HEK293 (cell line): ENCODE measurements at regions not wholly inside any gene's neighbourhood (a gene's known extent, or its start where the extent isn't known, plus 50 kb on each side); places are given as distances from the start of the nearest gene placed in this dataset.
A peak's percentile ranks its signal among the peaks of the same experiment; 100 is the strongest.

ENCODE experiments used
- CTCF ChIA-PET: fragments of 350-600 bp; formaldehyde crosslinking; extraction: SDS; loops from one replicate; lab custom pipeline; 2021; ENCODE audit warnings: antibody characterized with exemption; lab: Yijun Ruan, JAX
- POLR2A ChIA-PET: fragments of 300-600 bp; formaldehyde crosslinking; extraction: SDS; loops from one replicate; lab custom pipeline; 2020; ENCODE audit warnings: antibody characterized with exemption, inconsistent platforms; lab: Yijun Ruan, JAX
- H3K27ac ChIP-seq: fragments of 200-500 bp; sonication (Bioruptor generic); 2 replicates; pipeline ENCODE4 v1.5.1; 2014; ENCODE audit warnings: low read depth, low read length, control low read depth, inconsistent platforms; ENCODE audit errors: extremely low read depth
- H3K36me3 ChIP-seq, 2 experiments: fragments of 200-500 bp in 1 of 2; sonication (Bioruptor generic) in 1 of 2; 1 replicate in 1 of 2; 2 replicates in 1 of 2; pipeline ENCODE4 v1.5.1; 2014 to 2017; ENCODE audit warnings: inconsistent platforms in 2 of 2, low read length in 2 of 2; ENCODE audit not compliant: control insufficient read depth in 2 of 2, insufficient read depth in 1 of 2
- H3K4me1 ChIP-seq: fragments of 200-500 bp; sonication (Bioruptor generic); 2 replicates; pipeline ENCODE4 v1.5.1; 2014; ENCODE audit warnings: mild to moderate bottlenecking, low read length, inconsistent platforms; ENCODE audit not compliant: control insufficient read depth, insufficient read depth
- H3K4me3 ChIP-seq: 2 replicates; pipeline ENCODE4 v1.5.1; 2011; ENCODE audit warnings: low read depth, mild to moderate bottlenecking, control low read depth, low read length, moderate library complexity
- H3K9me3 ChIP-seq: fragments of 200-500 bp; sonication (Bioruptor generic); 2 replicates; pipeline ENCODE4 v1.5.1; 2014; ENCODE audit warnings: low read depth, low read length, inconsistent platforms; ENCODE audit not compliant: control insufficient read depth, insufficient read depth
- EGR2 ChIP-seq: fragments of 450-650 bp; formaldehyde crosslinking; IDR thresholded peaks from 2 replicates; pipeline ENCODE4 v1.5.1; 2016; ENCODE audit warnings: low read depth, missing biosample characterization, missing genetic modification characterization
- GLI4 ChIP-seq: fragments of 450-650 bp; formaldehyde crosslinking; IDR thresholded peaks from 2 replicates; pipeline ENCODE4 v1.5.1; 2016; ENCODE audit warnings: missing biosample characterization, missing genetic modification characterization
- MEIS1 ChIP-seq: sonication (generic); formaldehyde crosslinking; IDR thresholded peaks from 2 replicates; pipeline ENCODE4 v1.8.1; 2022; ENCODE audit warnings: missing genetic modification reagents, mild to moderate bottlenecking, borderline replicate concordance
- SETDB1 ChIP-seq: IDR thresholded peaks from one replicate; pipeline ENCODE4 v1.6.1; 2017; ENCODE audit warnings: mild to moderate bottlenecking, low read length, moderate library complexity, mixed read lengths; ENCODE audit not compliant: insufficient read length
- ZBTB20 ChIP-seq: fragments of 450-650 bp; formaldehyde crosslinking; IDR thresholded peaks from 2 replicates; pipeline ENCODE4 v1.5.1; 2016; ENCODE audit warnings: missing biosample characterization, missing genetic modification characterization
- ZNF157 ChIP-seq: fragments of 450-650 bp; formaldehyde crosslinking; IDR thresholded peaks from 2 replicates; pipeline ENCODE4 v1.5.1; 2016; ENCODE audit warnings: missing biosample characterization, missing genetic modification characterization
- ZNF2 ChIP-seq: fragments of 450-650 bp; formaldehyde crosslinking; IDR thresholded peaks from 2 replicates; pipeline ENCODE4 v1.5.1; 2016; ENCODE audit warnings: missing biosample characterization, missing genetic modification characterization
- ZNF274 ChIP-seq, 2 experiments: fragments of 200-500 bp in 1 of 2; fragments of 450-650 bp in 1 of 2; sonication (Bioruptor generic) in 1 of 2; formaldehyde crosslinking in 1 of 2; IDR thresholded peaks; 2 replicates each; pipeline versions ENCODE4 v1.5.1 to v1.6.1; 2014 to 2016; ENCODE audit warnings: borderline replicate concordance in 1 of 2, inconsistent platforms in 1 of 2, low read length in 1 of 2, missing biosample characterization in 1 of 2, missing genetic modification characterization in 1 of 2
- ZNF350 ChIP-seq: fragments of 450-650 bp; formaldehyde crosslinking; IDR thresholded peaks from 2 replicates; pipeline ENCODE4 v1.5.0; 2017; ENCODE audit warnings: missing biosample characterization, mild to moderate bottlenecking, missing genetic modification characterization
- ZNF404 ChIP-seq: fragments of 450-650 bp; formaldehyde crosslinking; IDR thresholded peaks from 2 replicates; pipeline ENCODE4 v1.5.1; 2017; ENCODE audit warnings: missing biosample characterization, missing genetic modification characterization
- ZNF426 ChIP-seq: fragments of 450-650 bp; formaldehyde crosslinking; IDR thresholded peaks from 2 replicates; pipeline ENCODE4 v1.5.1; 2017; ENCODE audit warnings: missing biosample characterization, missing genetic modification characterization, mild to moderate bottlenecking, inconsistent platforms, moderate library complexity
- ZNF48 ChIP-seq: fragments of 450-650 bp; formaldehyde crosslinking; IDR thresholded peaks from 2 replicates; pipeline ENCODE4 v1.5.1; 2016; ENCODE audit warnings: missing biosample characterization, missing genetic modification characterization
- ZNF510 ChIP-seq: fragments of 450-650 bp; formaldehyde crosslinking; IDR thresholded peaks from 2 replicates; pipeline ENCODE4 v1.5.1; 2018; ENCODE audit warnings: mild to moderate bottlenecking, missing genetic modification characterization, missing biosample characterization; ENCODE audit not compliant: insufficient replicate concordance
- ZNF624 ChIP-seq: fragments of 450-650 bp; formaldehyde crosslinking; IDR thresholded peaks from 2 replicates; pipeline ENCODE4 v1.5.1; 2017; ENCODE audit warnings: missing biosample characterization, missing genetic modification characterization
- ZNF670 ChIP-seq: fragments of 450-650 bp; formaldehyde crosslinking; IDR thresholded peaks from 2 replicates; pipeline ENCODE4 v1.5.1; 2016; ENCODE audit warnings: missing biosample characterization, missing genetic modification characterization, low read depth
- ZSCAN30 ChIP-seq: fragments of 450-650 bp; IDR thresholded peaks from 2 replicates; pipeline ENCODE4 v1.5.1; 2018; ENCODE audit warnings: missing biosample characterization, mild to moderate bottlenecking, missing genetic modification characterization, moderate library complexity
- TF ChIP-seq, protein P1 (sequence below): fragments of 450-650 bp; formaldehyde crosslinking; IDR thresholded peaks from 2 replicates; pipeline ENCODE4 v1.5.1; 2016; ENCODE audit warnings: missing biosample characterization, missing genetic modification characterization
- TF ChIP-seq, protein P2 (sequence below): fragments of 450-650 bp; formaldehyde crosslinking; IDR thresholded peaks from 2 replicates; pipeline ENCODE4 v1.5.1; 2017; ENCODE audit warnings: missing biosample characterization, missing genetic modification characterization
- TF ChIP-seq, protein P3 (sequence below): fragments of 450-650 bp; formaldehyde crosslinking; IDR thresholded peaks from 2 replicates; pipeline ENCODE4 v1.5.1; 2016; ENCODE audit warnings: missing biosample characterization, missing genetic modification characterization

DNA sequence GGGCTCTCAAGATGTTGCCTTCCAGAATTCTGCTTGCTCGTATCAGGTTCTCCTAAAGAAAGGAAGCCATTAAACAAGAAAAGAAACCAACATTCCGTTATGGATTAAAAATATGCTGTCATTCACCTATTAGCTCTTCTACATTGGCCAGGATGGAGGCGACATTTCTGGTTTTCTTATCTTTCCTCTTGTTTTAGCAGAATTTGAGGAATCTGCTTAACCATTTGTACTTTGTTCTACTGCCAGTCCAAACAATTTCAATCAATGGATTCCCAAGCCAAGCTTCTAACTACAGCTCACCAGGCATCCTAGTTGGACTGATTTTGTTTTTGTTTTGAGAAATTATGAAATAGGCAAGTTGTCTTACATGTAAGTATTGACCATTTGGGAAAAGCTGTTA, 164.6 kb upstream of the TSC22D2 start:
- H3K27ac ChIP-seq, result no peak overlapping the region
- no peak for TF ChIP-seq ZNF350 (tag by site-specific recombination)
- no peak for TF ChIP-seq ZNF274 (IDR thresholded peaks at IDR 0.05; ENCODE audit: low read length)
- TF ChIP-seq ZNF274 (tag by site-specific recombination; IDR thresholded peaks at IDR 0.05; ENCODE audit: borderline replicate concordance), result no peak
- no peak for TF ChIP-seq ZNF624 (tag by site-specific recombination)
- no peak for TF ChIP-seq EGR2 (tag by site-specific recombination)
- no peak for TF ChIP-seq ZNF157 (tag by site-specific recombination)
- no peak for TF ChIP-seq ZNF510 (tag by site-specific recombination)
- TF ChIP-seq, protein P1, sequence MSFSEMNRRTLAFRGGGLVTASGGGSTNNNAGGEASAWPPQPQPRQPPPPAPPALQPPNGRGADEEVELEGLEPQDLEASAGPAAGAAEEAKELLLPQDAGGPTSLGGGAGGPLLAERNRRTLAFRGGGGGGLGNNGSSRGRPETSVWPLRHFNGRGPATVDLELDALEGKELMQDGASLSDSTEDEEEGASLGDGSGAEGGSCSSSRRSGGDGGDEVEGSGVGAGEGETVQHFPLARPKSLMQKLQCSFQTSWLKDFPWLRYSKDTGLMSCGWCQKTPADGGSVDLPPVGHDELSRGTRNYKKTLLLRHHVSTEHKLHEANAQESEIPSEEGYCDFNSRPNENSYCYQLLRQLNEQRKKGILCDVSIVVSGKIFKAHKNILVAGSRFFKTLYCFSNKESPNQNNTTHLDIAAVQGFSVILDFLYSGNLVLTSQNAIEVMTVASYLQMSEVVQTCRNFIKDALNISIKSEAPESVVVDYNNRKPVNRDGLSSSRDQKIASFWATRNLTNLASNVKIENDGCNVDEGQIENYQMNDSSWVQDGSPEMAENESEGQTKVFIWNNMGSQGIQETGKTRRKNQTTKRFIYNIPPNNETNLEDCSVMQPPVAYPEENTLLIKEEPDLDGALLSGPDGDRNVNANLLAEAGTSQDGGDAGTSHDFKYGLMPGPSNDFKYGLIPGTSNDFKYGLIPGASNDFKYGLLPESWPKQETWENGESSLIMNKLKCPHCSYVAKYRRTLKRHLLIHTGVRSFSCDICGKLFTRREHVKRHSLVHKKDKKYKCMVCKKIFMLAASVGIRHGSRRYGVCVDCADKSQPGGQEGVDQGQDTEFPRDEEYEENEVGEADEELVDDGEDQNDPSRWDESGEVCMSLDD, result no peak
- no peak for TF ChIP-seq SETDB1
- no peaks in the 10 kb centered on the region for H3K4me1 ChIP-seq
- no peak overlapping the region for H3K4me3 ChIP-seq
- no peaks in the 10 kb centered on the region for H3K9me3 ChIP-seq
- ChIA-PET CTCF (no interaction called here), POLR2A (no interaction called here)
- no peaks in the 10 kb centered on the region for H3K36me3 ChIP-seq

DNA sequence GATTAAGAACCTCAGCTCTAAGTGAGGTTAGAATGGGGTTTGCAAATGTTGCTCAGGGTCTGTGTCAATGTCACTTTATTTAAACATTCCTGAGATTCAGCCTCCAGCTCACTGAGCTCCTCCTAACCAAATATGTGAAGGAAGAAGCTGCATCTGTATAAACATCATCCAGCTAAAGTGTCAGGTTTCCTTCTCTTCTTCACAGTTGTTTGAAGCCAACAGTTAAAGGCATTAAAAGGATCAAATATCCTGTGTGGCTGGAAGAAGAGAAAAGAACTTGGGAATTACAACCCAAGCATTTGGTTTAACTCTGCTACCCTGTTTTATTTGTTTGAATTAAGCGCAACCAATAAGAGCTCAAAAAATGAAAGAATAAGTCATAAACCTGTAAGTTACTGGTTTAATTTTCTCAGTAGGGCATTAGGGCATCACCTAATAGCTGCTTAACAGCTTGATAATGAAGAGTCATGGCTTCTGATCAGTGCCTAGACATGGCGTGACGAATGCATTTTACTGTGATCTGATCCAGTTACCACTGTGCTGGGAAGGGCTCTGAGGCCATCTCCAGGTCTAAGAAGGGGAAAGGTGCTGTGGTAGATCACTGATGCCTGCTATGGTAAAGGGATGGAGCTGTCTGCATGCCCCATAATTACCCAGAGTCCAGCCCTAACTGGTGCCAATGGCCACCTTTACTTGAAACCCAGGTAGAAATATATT, 165.7 kb upstream of the TSC22D2 start:
- H3K9me3 ChIP-seq, result no peaks in the 10 kb centered on the region
- H3K36me3 ChIP-seq, result no peaks in the 10 kb centered on the region
- no peaks in the 10 kb centered on the region for H3K4me1 ChIP-seq
- POLR2A ChIA-PET, result interaction anchor here (1.0 to 1.2 kb wide), 2 partner anchors 166 to 168 kb away, joined by 4 read pairs; no protein-coding TSS in a partner anchor
- no peak overlapping the region for H3K4me3 ChIP-seq
- H3K27ac ChIP-seq, result no peak overlapping the region
- CTCF ChIA-PET, result interaction anchor here (0.6 to 1.7 kb wide), 7 partner anchors 12 to 275 kb away, joined by 3 to 7 read pairs (median 4); no protein-coding TSS in a partner anchor
- no peak for TF ChIP-seq ZNF670
- TF ChIP-seq, protein P2, sequence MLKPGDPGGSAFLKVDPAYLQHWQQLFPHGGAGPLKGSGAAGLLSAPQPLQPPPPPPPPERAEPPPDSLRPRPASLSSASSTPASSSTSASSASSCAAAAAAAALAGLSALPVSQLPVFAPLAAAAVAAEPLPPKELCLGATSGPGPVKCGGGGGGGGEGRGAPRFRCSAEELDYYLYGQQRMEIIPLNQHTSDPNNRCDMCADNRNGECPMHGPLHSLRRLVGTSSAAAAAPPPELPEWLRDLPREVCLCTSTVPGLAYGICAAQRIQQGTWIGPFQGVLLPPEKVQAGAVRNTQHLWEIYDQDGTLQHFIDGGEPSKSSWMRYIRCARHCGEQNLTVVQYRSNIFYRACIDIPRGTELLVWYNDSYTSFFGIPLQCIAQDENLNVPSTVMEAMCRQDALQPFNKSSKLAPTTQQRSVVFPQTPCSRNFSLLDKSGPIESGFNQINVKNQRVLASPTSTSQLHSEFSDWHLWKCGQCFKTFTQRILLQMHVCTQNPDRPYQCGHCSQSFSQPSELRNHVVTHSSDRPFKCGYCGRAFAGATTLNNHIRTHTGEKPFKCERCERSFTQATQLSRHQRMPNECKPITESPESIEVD (tag by site-specific recombination), result peak; percentile 51
- TF ChIP-seq GLI4 (tag by site-specific recombination), result no peak
- TF ChIP-seq ZNF2 (tag by site-specific recombination), result peak; percentile 99
- TF ChIP-seq ZSCAN30 (tag by site-specific recombination), result peak; percentile 91

DNA sequence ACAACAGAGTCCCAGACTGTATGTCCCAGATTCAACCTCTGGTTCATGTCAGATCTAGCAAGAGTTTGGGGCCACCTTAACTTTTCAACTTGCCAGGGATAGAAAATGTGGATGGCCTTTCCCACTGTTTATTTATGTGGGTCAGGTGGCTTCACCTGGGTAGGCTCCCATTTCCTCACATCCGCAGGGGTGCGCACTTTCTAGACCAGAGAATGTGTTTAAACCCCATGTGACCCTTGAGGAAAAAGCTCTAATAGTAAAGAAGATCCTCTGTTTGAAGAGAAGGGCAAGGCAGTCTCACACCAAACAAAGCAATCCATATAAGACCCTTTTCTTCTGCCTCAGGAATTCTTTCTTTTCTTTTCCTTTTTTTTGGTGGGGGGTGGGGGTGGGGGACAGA, 167.2 kb upstream of the TSC22D2 start:
- Histone ChIP-seq H3K36me3 (no peaks in the 10 kb centered on the region), H3K4me1 (no peaks in the 10 kb centered on the region), H3K27ac (no peak overlapping the region), H3K4me3 (no peak overlapping the region), H3K9me3 (no peaks in the 10 kb centered on the region)
- CTCF ChIA-PET, result interaction anchor here (0.8 to 1.7 kb wide), 6 partner anchors 9 to 274 kb away, joined by 3 to 7 read pairs (median 3); no protein-coding TSS in a partner anchor
- TF ChIP-seq ZBTB20 (tag by site-specific recombination) (no peak), ZNF48 (tag by site-specific recombination) (no peak), ZNF426 (tag by site-specific recombination) (no peak), GLI4 (tag by site-specific recombination) (no peak), MEIS1 (CRISPR knock-in tag) (no peak), ZNF404 (tag by site-specific recombination) (no peak)
- TF ChIP-seq, protein P3, sequence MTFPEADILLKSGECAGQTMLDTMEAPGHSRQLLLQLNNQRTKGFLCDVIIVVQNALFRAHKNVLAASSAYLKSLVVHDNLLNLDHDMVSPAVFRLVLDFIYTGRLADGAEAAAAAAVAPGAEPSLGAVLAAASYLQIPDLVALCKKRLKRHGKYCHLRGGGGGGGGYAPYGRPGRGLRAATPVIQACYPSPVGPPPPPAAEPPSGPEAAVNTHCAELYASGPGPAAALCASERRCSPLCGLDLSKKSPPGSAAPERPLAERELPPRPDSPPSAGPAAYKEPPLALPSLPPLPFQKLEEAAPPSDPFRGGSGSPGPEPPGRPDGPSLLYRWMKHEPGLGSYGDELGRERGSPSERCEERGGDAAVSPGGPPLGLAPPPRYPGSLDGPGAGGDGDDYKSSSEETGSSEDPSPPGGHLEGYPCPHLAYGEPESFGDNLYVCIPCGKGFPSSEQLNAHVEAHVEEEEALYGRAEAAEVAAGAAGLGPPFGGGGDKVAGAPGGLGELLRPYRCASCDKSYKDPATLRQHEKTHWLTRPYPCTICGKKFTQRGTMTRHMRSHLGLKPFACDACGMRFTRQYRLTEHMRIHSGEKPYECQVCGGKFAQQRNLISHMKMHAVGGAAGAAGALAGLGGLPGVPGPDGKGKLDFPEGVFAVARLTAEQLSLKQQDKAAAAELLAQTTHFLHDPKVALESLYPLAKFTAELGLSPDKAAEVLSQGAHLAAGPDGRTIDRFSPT (tag by site-specific recombination), result no peak
- POLR2A ChIA-PET, result interaction anchor here (0.8 kb wide), 1 partner anchor 168 kb away, joined by 3 read pairs; no protein-coding TSS in a partner anchor
